ENCODE measurements at regions not wholly inside any gene's neighbourhood (a gene's known extent, or its start where the extent isn't known, plus 50 kb on each side); places are given as distances from the start of the nearest gene placed in this dataset.

DNA sequence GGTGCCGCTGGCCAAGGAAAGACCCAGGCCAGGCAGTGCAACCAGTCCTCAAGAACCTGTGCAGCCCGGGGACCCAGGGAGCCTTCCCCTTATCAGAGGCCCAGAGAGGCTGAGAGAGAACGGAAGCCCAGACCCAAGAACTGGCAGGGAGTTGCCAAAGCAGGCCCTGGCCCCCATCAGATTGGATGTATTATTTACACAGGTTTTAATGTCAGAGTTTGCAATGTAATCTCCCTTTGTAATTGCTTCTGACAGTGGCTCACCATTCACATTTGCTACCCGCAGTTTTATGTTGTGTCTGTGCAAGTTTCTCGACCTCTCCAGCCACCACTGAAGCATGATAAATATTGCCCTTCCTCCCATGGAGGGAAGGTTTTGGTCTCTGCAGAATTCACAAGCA is 660.9 kb downstream of the LIG4 start:
- Histone ChIP-seq H3K4me1 (ENCODE audit: control insufficient read depth in 1 of 2, insufficient read depth in 2 of 2, low read length in 2 of 2) (no peaks in the 10 kb centered on the region), H3K27ac (ENCODE audit: low read length) (no peak overlapping the region), H3K9me3 (ENCODE audit: control insufficient read depth in 1 of 2, low read length in 2 of 2) (no peaks in the 10 kb centered on the region), H3K4me3 (ENCODE audit: low read depth in 1 of 2, low read length in 2 of 2) (no peak overlapping the region), H3K36me3 (ENCODE audit: control insufficient read depth in 1 of 2, insufficient read depth in 2 of 2, low read length in 2 of 2) (no peaks in the 10 kb centered on the region), H3K27me3 (ENCODE audit: low read depth, low read length) (no peaks in the 10 kb centered on the region)

DNA sequence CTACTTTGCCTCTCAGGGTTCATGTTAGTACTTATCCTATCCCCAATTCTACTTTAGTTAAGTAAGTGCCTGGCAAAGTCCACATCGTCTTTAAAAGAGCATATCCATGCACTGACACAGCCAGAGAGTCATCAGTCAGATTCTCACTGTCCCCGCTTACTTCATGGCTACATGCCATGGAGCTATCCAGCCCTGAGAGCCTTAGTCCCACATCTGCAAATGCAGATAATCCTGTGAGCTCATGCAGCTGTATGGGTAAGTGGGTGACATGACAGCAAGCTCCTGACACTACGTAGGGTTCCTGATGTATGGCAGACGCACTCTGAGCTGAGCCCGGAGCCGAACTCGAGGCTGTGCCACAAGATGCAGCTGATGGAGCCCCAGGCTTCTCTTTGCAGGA is 661.5 kb downstream of the LIG4 start:
- Histone ChIP-seq H3K27me3 (ENCODE audit: low read depth, low read length) (no peaks in the 10 kb centered on the region), H3K4me1 (ENCODE audit: control insufficient read depth in 1 of 2, insufficient read depth in 2 of 2, low read length in 2 of 2) (no peaks in the 10 kb centered on the region), H3K4me3 (ENCODE audit: low read depth in 1 of 2, low read length in 2 of 2) (no peak overlapping the region), H3K27ac (ENCODE audit: low read length) (no peak overlapping the region), H3K36me3 (ENCODE audit: control insufficient read depth in 1 of 2, insufficient read depth in 2 of 2, low read length in 2 of 2) (no peaks in the 10 kb centered on the region), H3K9me3 (ENCODE audit: control insufficient read depth in 1 of 2, low read length in 2 of 2) (no peaks in the 10 kb centered on the region)

DNA sequence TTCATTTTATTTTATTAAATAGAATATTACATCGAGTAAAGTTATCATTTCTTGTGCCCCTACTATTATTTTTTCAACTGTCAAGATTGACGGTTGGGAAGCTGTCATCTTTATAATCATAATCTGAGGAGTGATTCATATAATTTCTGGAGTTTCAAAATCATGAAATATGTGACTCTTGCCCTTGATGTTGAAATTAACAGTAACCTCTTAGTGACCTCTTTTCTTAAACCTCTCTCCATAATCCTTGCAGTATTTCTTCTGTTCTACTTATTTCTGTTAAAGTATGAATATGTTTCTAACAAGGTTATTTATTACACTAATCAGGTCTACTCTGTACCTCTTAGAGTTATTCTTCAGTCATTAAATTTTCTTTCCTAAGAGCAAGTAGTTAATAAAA is 663.8 kb downstream of the LIG4 start:
- H3K36me3 ChIP-seq (ENCODE audit: control insufficient read depth in 1 of 2, insufficient read depth in 2 of 2, low read length in 2 of 2): no peaks in the 10 kb centered on the region
- H3K27me3 ChIP-seq (ENCODE audit: low read depth, low read length): no peaks in the 10 kb centered on the region
- H3K4me3 ChIP-seq (ENCODE audit: low read depth in 1 of 2, low read length in 2 of 2): no peak overlapping the region
- no peaks in the 10 kb centered on the region for H3K9me3 ChIP-seq (ENCODE audit: control insufficient read depth in 1 of 2, low read length in 2 of 2)
- no peaks in the 10 kb centered on the region for H3K4me1 ChIP-seq (ENCODE audit: control insufficient read depth in 1 of 2, insufficient read depth in 2 of 2, low read length in 2 of 2)
- no peak overlapping the region for H3K27ac ChIP-seq (ENCODE audit: low read length)

DNA sequence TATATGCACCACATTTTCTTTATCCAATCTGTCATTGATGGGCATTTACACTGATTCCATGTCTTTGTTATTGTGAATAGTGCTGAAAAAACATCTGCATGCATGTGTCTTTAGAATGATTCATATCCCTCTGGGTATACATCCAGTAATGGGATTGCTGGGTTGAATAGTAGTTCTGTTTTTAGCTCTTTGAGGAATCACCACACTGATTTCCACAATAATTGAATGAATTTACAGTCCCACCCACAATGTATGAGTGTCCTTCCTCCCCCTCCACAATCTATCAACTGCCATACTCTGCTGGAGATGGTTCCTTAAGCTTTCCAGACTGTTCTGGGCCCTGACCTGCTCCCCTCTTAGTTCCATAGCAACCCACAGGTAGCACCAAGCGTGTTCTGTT is 667.0 kb downstream of the LIG4 start:
- Histone ChIP-seq H3K36me3 (ENCODE audit: control insufficient read depth in 1 of 2, insufficient read depth in 2 of 2, low read length in 2 of 2) (no peaks in the 10 kb centered on the region), H3K4me3 (ENCODE audit: low read depth in 1 of 2, low read length in 2 of 2) (no peak overlapping the region), H3K9me3 (ENCODE audit: control insufficient read depth in 1 of 2, low read length in 2 of 2) (no peaks in the 10 kb centered on the region), H3K27me3 (ENCODE audit: low read depth, low read length) (no peaks in the 10 kb centered on the region), H3K4me1 (ENCODE audit: control insufficient read depth in 1 of 2, insufficient read depth in 2 of 2, low read length in 2 of 2) (no peaks in the 10 kb centered on the region), H3K27ac (ENCODE audit: low read length) (no peak overlapping the region)

DNA sequence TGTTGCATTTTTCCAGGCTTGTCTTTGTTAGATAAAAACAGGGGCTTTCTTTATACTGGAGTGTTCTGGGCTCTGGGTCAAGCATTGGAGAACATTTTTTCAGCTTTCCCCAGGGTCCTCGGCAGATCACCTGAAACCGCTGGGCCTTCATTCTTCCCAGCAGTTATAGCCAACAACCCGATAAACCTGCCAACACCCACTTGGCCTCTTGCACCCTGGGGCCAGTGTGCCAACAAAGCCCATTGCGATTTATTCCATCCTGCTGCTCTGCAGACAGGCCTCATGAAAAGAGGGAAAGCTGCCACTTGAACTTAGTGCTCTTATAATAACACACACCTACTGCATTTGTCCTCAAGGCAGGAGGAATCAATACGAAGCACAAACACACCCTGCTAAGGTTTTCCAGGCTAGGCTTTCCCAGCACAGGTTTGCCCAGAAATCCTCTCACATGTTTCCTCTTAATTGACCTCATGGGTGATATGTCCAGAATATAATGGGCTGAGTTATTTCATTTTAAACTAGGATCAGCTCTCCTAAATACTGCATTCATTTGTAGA is 669.3 kb downstream of the LIG4 start:
- no peak overlapping the region for H3K27ac ChIP-seq (ENCODE audit: low read length)
- no peaks in the 10 kb centered on the region for H3K27me3 ChIP-seq (ENCODE audit: low read depth, low read length)
- no peaks in the 10 kb centered on the region for H3K9me3 ChIP-seq (ENCODE audit: control insufficient read depth in 1 of 2, low read length in 2 of 2)
- H3K36me3 ChIP-seq (ENCODE audit: control insufficient read depth in 1 of 2, insufficient read depth in 2 of 2, low read length in 2 of 2): no peaks in the 10 kb centered on the region
- no peak overlapping the region for H3K4me3 ChIP-seq (ENCODE audit: low read depth in 1 of 2, low read length in 2 of 2)
- H3K4me1 ChIP-seq (ENCODE audit: control insufficient read depth in 1 of 2, insufficient read depth in 2 of 2, low read length in 2 of 2): no peaks in the 10 kb centered on the region

DNA sequence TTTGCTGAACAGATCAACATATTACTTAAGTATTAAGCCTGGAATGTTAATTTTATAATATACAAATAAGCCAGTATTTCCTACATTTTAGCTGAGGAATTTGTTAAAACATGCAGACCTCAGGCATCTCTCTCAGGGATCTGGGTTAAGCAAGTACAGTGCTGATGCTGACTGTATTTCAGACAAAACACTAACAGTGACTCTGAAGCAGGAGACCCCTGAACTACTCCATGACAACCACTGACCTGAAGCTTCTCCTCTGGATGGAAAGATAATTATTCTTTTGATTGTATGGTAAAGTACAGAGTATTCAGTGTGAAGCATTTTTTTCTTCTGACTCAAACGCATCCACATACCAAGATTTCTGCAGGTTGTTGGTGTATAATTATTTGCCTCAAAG is 680.8 kb downstream of the LIG4 start:
- H3K36me3 ChIP-seq (ENCODE audit: control insufficient read depth in 1 of 2, insufficient read depth in 2 of 2, low read length in 2 of 2): no peaks in the 10 kb centered on the region
- H3K4me3 ChIP-seq (ENCODE audit: low read depth in 1 of 2, low read length in 2 of 2): no peak overlapping the region
- no peaks in the 10 kb centered on the region for H3K4me1 ChIP-seq (ENCODE audit: control insufficient read depth in 1 of 2, insufficient read depth in 2 of 2, low read length in 2 of 2)
- peaks cover 0 to 3% of the 10 kb centered on the region in 2 donors for H3K9me3 ChIP-seq (ENCODE audit: control insufficient read depth in 1 of 2, low read length in 2 of 2)
- no peaks in the 10 kb centered on the region for H3K27me3 ChIP-seq (ENCODE audit: low read depth, low read length)
- no peak overlapping the region for H3K27ac ChIP-seq (ENCODE audit: low read length)

DNA sequence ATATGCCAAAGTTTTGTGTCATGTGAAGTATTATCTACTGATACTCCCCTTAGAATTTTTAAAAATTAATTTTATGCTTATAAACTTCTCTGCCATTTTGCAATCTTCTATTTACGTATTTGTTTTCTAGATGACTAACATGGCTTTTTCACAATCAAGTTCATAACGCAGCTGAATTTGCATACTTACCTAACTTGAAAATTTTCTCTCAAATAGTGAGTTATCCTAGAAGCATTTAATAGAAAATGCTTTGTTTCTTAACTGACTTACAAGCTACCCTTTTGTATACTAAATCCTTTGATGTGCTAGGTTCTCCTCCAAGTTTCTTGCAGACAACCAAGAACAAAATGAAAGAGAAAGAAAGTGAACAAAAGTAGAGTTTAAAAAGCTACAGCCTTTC is 683.5 kb downstream of the LIG4 start:
- H3K27me3 ChIP-seq (ENCODE audit: low read depth, low read length): no peaks in the 10 kb centered on the region
- no peak overlapping the region for H3K27ac ChIP-seq (ENCODE audit: low read length)
- H3K36me3 ChIP-seq (ENCODE audit: control insufficient read depth in 1 of 2, insufficient read depth in 2 of 2, low read length in 2 of 2): no peaks in the 10 kb centered on the region
- H3K4me3 ChIP-seq (ENCODE audit: low read depth in 1 of 2, low read length in 2 of 2): no peak overlapping the region
- no peaks in the 10 kb centered on the region for H3K4me1 ChIP-seq (ENCODE audit: control insufficient read depth in 1 of 2, insufficient read depth in 2 of 2, low read length in 2 of 2)
- H3K9me3 ChIP-seq (ENCODE audit: control insufficient read depth in 1 of 2, low read length in 2 of 2): no peaks in the 10 kb centered on the region

DNA sequence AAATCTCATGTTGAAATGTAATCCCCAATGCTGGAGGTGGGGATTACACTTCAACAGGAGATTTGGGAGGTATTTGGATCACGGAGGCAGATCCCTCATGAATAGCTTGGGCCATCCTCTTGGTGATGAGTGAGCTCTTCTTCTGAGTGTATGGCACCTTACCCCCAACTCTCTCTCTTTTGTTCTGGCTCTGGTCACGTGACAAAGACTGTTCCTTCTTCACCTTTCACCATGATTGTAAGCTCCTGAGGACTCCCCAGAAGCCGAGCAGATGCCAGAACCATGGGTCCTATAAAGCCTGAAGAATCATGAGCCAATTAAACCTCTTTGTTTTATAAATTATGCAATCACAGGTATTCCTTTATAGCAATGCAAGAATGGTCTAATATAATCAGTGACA is 684.2 kb downstream of the LIG4 start:
- Histone ChIP-seq H3K27me3 (ENCODE audit: low read depth, low read length) (no peaks in the 10 kb centered on the region), H3K9me3 (ENCODE audit: control insufficient read depth in 1 of 2, low read length in 2 of 2) (no peaks in the 10 kb centered on the region)

DNA sequence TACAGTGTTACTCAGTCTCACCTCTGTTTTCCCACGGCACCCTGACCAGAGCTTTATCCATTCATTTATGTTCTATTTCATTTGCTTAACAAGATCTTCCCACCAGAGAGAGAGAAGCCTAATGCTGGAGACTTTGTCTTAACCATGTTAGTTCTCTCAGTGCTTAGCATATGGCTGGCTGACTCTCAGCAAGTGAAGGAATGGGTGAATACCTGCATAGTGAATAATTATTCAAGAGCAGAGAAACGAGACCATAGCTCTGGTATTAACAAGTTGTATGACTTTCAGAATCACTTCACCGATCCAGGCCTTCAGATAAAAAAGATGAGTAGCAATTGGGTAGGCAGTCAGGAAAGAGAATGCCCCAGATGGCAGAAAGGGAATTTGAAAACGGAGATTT is 686.3 kb downstream of the LIG4 start:
- H3K4me1 ChIP-seq (ENCODE audit: control insufficient read depth in 1 of 2, insufficient read depth in 2 of 2, low read length in 2 of 2): no peaks in the 10 kb centered on the region
- H3K27ac ChIP-seq (ENCODE audit: low read length): no peak overlapping the region
- H3K9me3 ChIP-seq (ENCODE audit: control insufficient read depth in 1 of 2, low read length in 2 of 2): no peaks in the 10 kb centered on the region
- no peaks in the 10 kb centered on the region for H3K36me3 ChIP-seq (ENCODE audit: control insufficient read depth in 1 of 2, insufficient read depth in 2 of 2, low read length in 2 of 2)
- no peaks in the 10 kb centered on the region for H3K27me3 ChIP-seq (ENCODE audit: low read depth, low read length)
- H3K4me3 ChIP-seq (ENCODE audit: low read depth in 1 of 2, low read length in 2 of 2): no peak overlapping the region

More for the DNA sequence above, 684.2 kb downstream of the LIG4 start:
- Histone ChIP-seq H3K4me1 (ENCODE audit: control insufficient read depth in 1 of 2, insufficient read depth in 2 of 2, low read length in 2 of 2) (no peaks in the 10 kb centered on the region), H3K36me3 (ENCODE audit: control insufficient read depth in 1 of 2, insufficient read depth in 2 of 2, low read length in 2 of 2) (no peaks in the 10 kb centered on the region), H3K4me3 (ENCODE audit: low read depth in 1 of 2, low read length in 2 of 2) (no peak overlapping the region), H3K27ac (ENCODE audit: low read length) (no peak overlapping the region)

DNA sequence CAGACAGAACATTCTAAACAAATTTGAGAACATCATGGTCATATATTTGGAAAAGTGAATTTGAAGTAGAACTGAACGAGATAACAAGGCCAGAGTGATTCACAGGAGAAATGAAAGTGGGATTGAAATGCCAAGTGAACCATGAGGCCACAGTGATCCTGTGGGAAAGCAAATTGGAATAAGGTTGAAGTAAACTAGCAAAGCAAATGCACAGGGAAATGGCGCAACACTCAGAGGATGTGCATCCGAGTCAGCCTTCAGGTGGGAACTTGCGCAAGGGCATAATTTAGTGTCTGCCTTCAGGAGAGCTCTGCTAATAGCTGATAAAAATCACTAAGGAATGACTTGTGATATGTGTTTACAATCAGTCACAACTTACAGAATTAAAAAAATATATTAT is 696.6 kb downstream of the LIG4 start:
- Histone ChIP-seq H3K27me3 (ENCODE audit: low read depth, low read length) (no peaks in the 10 kb centered on the region), H3K4me1 (ENCODE audit: control insufficient read depth in 1 of 2, insufficient read depth in 2 of 2, low read length in 2 of 2) (no peaks in the 10 kb centered on the region), H3K36me3 (ENCODE audit: control insufficient read depth in 1 of 2, insufficient read depth in 2 of 2, low read length in 2 of 2) (no peaks in the 10 kb centered on the region), H3K27ac (ENCODE audit: low read length) (no peak overlapping the region), H3K9me3 (ENCODE audit: control insufficient read depth in 1 of 2, low read length in 2 of 2) (no peaks in the 10 kb centered on the region), H3K4me3 (ENCODE audit: low read depth in 1 of 2, low read length in 2 of 2) (no peak overlapping the region)

DNA sequence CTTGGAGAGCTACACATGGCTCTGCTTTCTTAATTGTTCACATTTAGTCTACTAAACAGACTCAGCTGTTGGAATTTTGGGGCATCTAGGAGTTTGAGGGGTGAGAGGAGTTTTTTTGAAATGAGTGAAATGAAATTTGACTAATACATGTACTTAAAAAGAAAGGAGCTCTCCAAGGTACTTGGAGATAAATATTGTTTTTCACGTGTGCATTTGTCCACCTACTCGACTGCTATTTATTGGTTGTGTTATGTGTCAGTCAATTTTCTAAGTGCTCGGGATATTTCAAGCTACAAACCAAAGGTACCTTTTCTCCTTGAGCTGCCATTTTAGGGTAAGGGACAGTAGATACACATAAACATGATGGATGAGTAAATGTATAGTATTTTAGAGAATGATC is 697.0 kb downstream of the LIG4 start:
- Histone ChIP-seq H3K27ac (ENCODE audit: low read length) (no peak overlapping the region), H3K27me3 (ENCODE audit: low read depth, low read length) (no peaks in the 10 kb centered on the region), H3K9me3 (ENCODE audit: control insufficient read depth in 1 of 2, low read length in 2 of 2) (no peaks in the 10 kb centered on the region), H3K36me3 (ENCODE audit: control insufficient read depth in 1 of 2, insufficient read depth in 2 of 2, low read length in 2 of 2) (no peaks in the 10 kb centered on the region), H3K4me3 (ENCODE audit: low read depth in 1 of 2, low read length in 2 of 2) (no peak overlapping the region), H3K4me1 (ENCODE audit: control insufficient read depth in 1 of 2, insufficient read depth in 2 of 2, low read length in 2 of 2) (no peaks in the 10 kb centered on the region)

DNA sequence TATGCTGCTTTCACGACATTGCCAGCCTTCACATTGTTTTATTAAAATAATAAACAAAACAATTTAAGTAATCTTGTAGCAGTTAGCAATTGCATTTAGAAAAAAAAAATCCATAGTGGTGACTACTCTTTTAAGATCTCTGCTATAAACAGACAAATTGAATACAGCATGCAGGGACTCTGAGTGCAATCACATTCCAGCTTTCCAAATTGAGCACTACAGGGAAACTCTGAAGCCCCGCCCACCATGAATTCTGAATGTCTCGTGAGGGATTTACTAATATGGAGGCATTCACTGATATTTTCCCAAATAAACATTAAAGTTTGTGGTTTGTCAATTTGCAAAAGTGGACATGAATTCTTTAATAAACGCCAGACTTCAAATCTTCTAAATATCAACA is 698.8 kb downstream of the LIG4 start:
- H3K9me3 ChIP-seq (ENCODE audit: control insufficient read depth in 1 of 2, low read length in 2 of 2): no peaks in the 10 kb centered on the region
- no peaks in the 10 kb centered on the region for H3K27me3 ChIP-seq (ENCODE audit: low read depth, low read length)
- no peaks in the 10 kb centered on the region for H3K36me3 ChIP-seq (ENCODE audit: control insufficient read depth in 1 of 2, insufficient read depth in 2 of 2, low read length in 2 of 2)

More for the DNA sequence above, 698.8 kb downstream of the LIG4 start:
- no peaks in the 10 kb centered on the region for H3K4me1 ChIP-seq (ENCODE audit: control insufficient read depth in 1 of 2, insufficient read depth in 2 of 2, low read length in 2 of 2)
- H3K4me3 ChIP-seq (ENCODE audit: low read depth in 1 of 2, low read length in 2 of 2): no peak overlapping the region
- H3K27ac ChIP-seq (ENCODE audit: low read length): no peak overlapping the region
